Left lung (tissue), 4 donors: ENCODE measurements at regions not wholly inside any gene's neighbourhood (a gene's known extent, or its start where the extent isn't known, plus 50 kb on each side); places are given as distances from the start of the nearest gene placed in this dataset.

Experiments used
- ATAC-seq: fragments of 200-7000 bp; cut with Tn5 transposase; one replicate; pipeline ENCODE4 v1.9.1; 2020; ENCODE audit warnings: moderate library complexity
- DNase-seq, 4 donors: peaks; one replicate each; pipeline ENCODE4 v3.0.0-alpha.2; 2013 to 2020
- H3K27ac ChIP-seq, 2 donors: fragments of 200-600 bp; sonication (generic) in 1 of 2; one replicate each; pipeline versions ENCODE4 v1.5.0 to v1.8.0; 2020 to 2021
- H3K27me3 ChIP-seq, 2 donors: fragments of 200-600 bp; sonication (generic) in 1 of 2; one replicate each; pipeline versions ENCODE4 v1.5.0 to v1.8.0; 2020 to 2021
- H3K36me3 ChIP-seq, 2 donors: fragments of 200-600 bp; sonication (generic) in 1 of 2; one replicate each; pipeline versions ENCODE4 v1.5.0 to v1.8.0; 2020 to 2021
- H3K4me1 ChIP-seq, 2 donors: fragments of 200-600 bp; one replicate each; pipeline ENCODE4 v1.8.0; 2021
- H3K4me3 ChIP-seq, 2 donors: fragments of 200-600 bp; sonication (generic) in 1 of 2; one replicate each; pipeline versions ENCODE4 v1.5.0 to v1.8.0; 2020 to 2021; ENCODE audit warnings: mild to moderate bottlenecking in 1 of 2
- H3K9me3 ChIP-seq, 2 donors: fragments of 200-600 bp; sonication (generic) in 1 of 2; one replicate each; pipeline versions ENCODE4 v1.5.0 to v1.8.0; 2020 to 2021
- intact Hi-C, 2 donors: fragments of 100-400 bp; cut with DNase I; formaldehyde crosslinking; loops; one replicate each; pipeline versions ENCODE4 v1.11.2 to v1.14.2; 2022
- TF ChIP-seq, protein P1 (sequence below), 2 donors: fragments of 200-600 bp; sonication (generic) in 1 of 2; IDR thresholded peaks; one replicate each; pipeline versions ENCODE4 v1.5.0 to v1.8.0; 2021; ENCODE audit warnings: antibody characterized with exemption in 2 of 2
- donor health status: DM: no; HTN: yes; CAD: no.
- donor health status: DM: no; HTN: no; CAD: no.

GRCh38 chr5:115349001-115349817, 52.8 kb upstream of the CCDC112 start:
- Histone ChIP-seq H3K36me3 (no peaks in the 10 kb centered on the region), H3K27ac (peak overlapping the region in 1 of 2 donors; percentile 7), H3K4me3 (no peak overlapping the region), H3K27me3 (no peaks in the 10 kb centered on the region), H3K9me3 (no peaks in the 10 kb centered on the region), H3K4me1 (peaks cover 0 to 6% of the 10 kb centered on the region in 2 donors)
- peak; percentile 94 for ATAC-seq
- intact Hi-C loops: no loop called here
- TF ChIP-seq, protein P1, sequence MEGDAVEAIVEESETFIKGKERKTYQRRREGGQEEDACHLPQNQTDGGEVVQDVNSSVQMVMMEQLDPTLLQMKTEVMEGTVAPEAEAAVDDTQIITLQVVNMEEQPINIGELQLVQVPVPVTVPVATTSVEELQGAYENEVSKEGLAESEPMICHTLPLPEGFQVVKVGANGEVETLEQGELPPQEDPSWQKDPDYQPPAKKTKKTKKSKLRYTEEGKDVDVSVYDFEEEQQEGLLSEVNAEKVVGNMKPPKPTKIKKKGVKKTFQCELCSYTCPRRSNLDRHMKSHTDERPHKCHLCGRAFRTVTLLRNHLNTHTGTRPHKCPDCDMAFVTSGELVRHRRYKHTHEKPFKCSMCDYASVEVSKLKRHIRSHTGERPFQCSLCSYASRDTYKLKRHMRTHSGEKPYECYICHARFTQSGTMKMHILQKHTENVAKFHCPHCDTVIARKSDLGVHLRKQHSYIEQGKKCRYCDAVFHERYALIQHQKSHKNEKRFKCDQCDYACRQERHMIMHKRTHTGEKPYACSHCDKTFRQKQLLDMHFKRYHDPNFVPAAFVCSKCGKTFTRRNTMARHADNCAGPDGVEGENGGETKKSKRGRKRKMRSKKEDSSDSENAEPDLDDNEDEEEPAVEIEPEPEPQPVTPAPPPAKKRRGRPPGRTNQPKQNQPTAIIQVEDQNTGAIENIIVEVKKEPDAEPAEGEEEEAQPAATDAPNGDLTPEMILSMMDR (IDR thresholded peaks at IDR 0.05): no peak
- DNase-seq: no peak

GRCh38 chr5:115348175-115348574, 51.7 kb upstream of the CCDC112 start:
- peaks cover 0 to 6% of the 10 kb centered on the region in 2 donors for H3K4me1 ChIP-seq
- H3K4me3 ChIP-seq: no peak overlapping the region
- H3K9me3 ChIP-seq: no peaks in the 10 kb centered on the region
- no peak overlapping the region for H3K27ac ChIP-seq
- H3K36me3 ChIP-seq: no peaks in the 10 kb centered on the region
- no peak for DNase-seq
- H3K27me3 ChIP-seq: no peaks in the 10 kb centered on the region
- TF ChIP-seq, protein P1 (IDR thresholded peaks at IDR 0.05): no peak
- ATAC-seq: no peak
- intact Hi-C loops: no loop called here
